Esophagus squamous epithelium (tissue), 4 donors: ENCODE measurements at regions not wholly inside any gene's neighbourhood (a gene's known extent, or its start where the extent isn't known, plus 50 kb on each side); places are given as distances from the start of the nearest gene placed in this dataset.

Source experiments
- POLR2A ChIP-seq, 4 donors: fragments of 450-650 bp; IDR thresholded peaks; one replicate each; pipeline ENCODE4 v1.6.1; 2017; ENCODE audit warnings: antibody characterized with exemption in 4 of 4, mild to moderate bottlenecking in 4 of 4, moderate library complexity in 3 of 4
- TF ChIP-seq, protein P1 (sequence below), 6 experiments: fragments of 450-650 bp in 4 of 6; fragments of 200-600 bp in 2 of 6; sonication (generic) in 2 of 6; IDR thresholded peaks; one replicate each; pipeline ENCODE4 v1.5.1; 2016 to 2019; ENCODE audit warnings: antibody characterized with exemption in 6 of 6, mild to moderate bottlenecking in 4 of 6, moderate library complexity in 4 of 6

DNA sequence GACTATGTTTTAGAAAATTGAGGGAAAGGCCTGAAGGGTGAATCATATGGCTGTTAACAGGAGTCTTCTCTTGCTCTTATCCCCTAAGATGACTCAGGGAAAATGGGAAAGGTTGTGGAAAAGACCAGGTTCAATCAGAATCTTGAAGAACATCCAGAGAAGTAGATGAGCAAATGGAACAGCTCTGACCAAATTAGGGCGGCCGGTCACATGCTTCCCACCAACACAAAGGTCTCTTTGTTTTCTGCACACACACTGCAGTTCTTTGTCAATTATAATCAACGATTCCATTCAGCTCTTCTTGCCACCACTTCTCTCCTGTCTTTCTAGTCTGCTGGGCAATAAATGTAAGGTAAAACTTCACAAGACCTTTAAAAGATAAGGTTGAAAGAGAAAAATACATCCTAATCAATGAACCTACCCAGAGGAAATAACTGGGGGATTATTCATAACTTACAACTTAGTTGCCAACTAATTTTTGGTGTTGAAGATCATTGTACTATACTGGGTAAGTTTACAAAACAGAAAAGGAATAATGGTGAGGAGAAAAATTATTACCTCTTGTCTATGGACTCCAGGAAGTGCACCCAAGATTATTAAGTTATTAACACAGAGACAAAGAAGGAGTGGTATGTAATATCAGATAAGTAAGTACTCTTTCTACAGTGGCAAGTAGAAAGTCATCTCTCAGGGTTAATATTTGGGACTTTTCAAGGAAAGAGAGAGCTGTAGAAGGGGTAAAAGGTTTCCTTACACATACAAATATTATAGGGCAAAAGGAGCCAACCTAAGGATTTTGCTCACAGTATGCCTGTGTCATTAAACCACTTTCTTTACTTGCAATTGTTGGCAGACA is 441.9 kb upstream of the PIK3R1 start:
- TF ChIP-seq, protein P1, sequence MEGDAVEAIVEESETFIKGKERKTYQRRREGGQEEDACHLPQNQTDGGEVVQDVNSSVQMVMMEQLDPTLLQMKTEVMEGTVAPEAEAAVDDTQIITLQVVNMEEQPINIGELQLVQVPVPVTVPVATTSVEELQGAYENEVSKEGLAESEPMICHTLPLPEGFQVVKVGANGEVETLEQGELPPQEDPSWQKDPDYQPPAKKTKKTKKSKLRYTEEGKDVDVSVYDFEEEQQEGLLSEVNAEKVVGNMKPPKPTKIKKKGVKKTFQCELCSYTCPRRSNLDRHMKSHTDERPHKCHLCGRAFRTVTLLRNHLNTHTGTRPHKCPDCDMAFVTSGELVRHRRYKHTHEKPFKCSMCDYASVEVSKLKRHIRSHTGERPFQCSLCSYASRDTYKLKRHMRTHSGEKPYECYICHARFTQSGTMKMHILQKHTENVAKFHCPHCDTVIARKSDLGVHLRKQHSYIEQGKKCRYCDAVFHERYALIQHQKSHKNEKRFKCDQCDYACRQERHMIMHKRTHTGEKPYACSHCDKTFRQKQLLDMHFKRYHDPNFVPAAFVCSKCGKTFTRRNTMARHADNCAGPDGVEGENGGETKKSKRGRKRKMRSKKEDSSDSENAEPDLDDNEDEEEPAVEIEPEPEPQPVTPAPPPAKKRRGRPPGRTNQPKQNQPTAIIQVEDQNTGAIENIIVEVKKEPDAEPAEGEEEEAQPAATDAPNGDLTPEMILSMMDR (IDR thresholded peaks at IDR 0.05), result no peak
- no peak for TF ChIP-seq POLR2A (IDR thresholded peaks at IDR 0.05)
